Suppressor macrophage treated with lipopolysaccharide for 4 hours (primary cell): ENCODE measurements at regions not wholly inside any gene's neighbourhood (a gene's known extent, or its start where the extent isn't known, plus 50 kb on each side); places are given as distances from the start of the nearest gene placed in this dataset.

ENCODE experiments used
- DNase-seq: peaks from one replicate; pipeline ENCODE4 v3.0.0-alpha.2; 2020

GRCh38 chr15:38894243-38894948 lies 329.8 kb upstream of the RASGRP1 start:
- no peak for DNase-seq

GRCh38 chr15:38895326-38896255 lies 331.0 kb upstream of the RASGRP1 start:
- no peak for DNase-seq

GRCh38 chr15:38896647-38897046 lies 332.0 kb upstream of the RASGRP1 start:
- no peak for DNase-seq

GRCh38 chr15:38897551-38897950 lies 332.9 kb upstream of the RASGRP1 start:
- DNase-seq = no peak

- no peak for DNase-seq
Observed at GRCh38 chr15:38898236-38898635, 333.6 kb upstream of the RASGRP1 start.

GRCh38 chr15:38899300-38899699 lies 334.7 kb upstream of the RASGRP1 start:
- DNase-seq = no peak

GRCh38 chr15:38904298-38904697 lies 339.7 kb upstream of the RASGRP1 start:
- no peak for DNase-seq

- DNase-seq = no peak
Observed at GRCh38 chr15:38905632-38906031, 341.0 kb upstream of the RASGRP1 start.

- DNase-seq = no peak
Observed at GRCh38 chr15:38920966-38921365, 356.4 kb upstream of the RASGRP1 start.

- DNase-seq = no peak
Observed at GRCh38 chr15:38921471-38921870, 356.9 kb upstream of the RASGRP1 start.

- DNase-seq = no peak
Observed at GRCh38 chr15:38928431-38928830, 363.8 kb upstream of the RASGRP1 start.

GRCh38 chr15:38930851-38931572 lies 366.4 kb upstream of the RASGRP1 start:
- no peak for DNase-seq

- no peak for DNase-seq
Observed at GRCh38 chr15:38941399-38941953, 376.9 kb upstream of the RASGRP1 start.

GRCh38 chr15:38944536-38944935 lies 379.9 kb upstream of the RASGRP1 start:
- DNase-seq = no peak

GRCh38 chr15:38945551-38946298 lies 381.1 kb upstream of the RASGRP1 start:
- DNase-seq = no peak

GRCh38 chr15:38954090-38954489 lies 389.5 kb upstream of the RASGRP1 start:
- no peak for DNase-seq

- DNase-seq = no peak
Observed at GRCh38 chr15:38961456-38961855, 396.8 kb upstream of the RASGRP1 start.

GRCh38 chr15:38961931-38962330 lies 397.3 kb upstream of the RASGRP1 start:
- DNase-seq = no peak

GRCh38 chr15:38972831-38973230 lies 408.2 kb upstream of the RASGRP1 start:
- no peak for DNase-seq

GRCh38 chr15:38975282-38975990 lies 410.8 kb upstream of the RASGRP1 start:
- no peak for DNase-seq

GRCh38 chr15:38991126-38991525 lies 426.5 kb upstream of the RASGRP1 start:
- DNase-seq = peak; percentile 2

GRCh38 chr15:38991701-38992100 lies 427.1 kb upstream of the RASGRP1 start:
- no peak for DNase-seq
